ENCODE measurements at regions not wholly inside any gene's neighbourhood (a gene's known extent, or its start where the extent isn't known, plus 50 kb on each side); places are given as distances from the start of the nearest gene placed in this dataset.
A peak's percentile ranks its signal among the peaks of the same experiment; 100 is the strongest.

DNA sequence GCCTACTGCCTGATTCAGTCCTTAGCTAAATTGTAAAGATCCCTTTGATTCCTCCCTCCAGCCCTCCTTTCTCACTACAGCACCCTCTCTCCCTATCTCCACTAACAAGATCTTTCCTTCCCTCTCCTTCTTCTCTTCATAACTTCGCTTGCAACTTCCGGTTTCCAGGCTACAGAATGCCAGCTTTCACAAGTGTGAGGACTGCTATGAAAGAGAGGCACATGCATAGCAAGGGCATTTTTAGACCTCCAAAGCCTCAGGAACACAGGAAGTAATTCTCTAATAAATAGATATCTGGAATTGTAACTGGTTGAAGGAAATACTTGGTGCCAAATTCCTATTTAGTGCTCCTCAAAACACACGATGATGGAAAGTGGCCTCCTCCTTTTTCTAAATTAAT is 196.7 kb downstream of the HLX start:
- Histone ChIP-seq H3K9me3 (no peaks in the 10 kb centered on the region), H3K27ac (no peak overlapping the region), H3K27me3 (no peaks in the 10 kb centered on the region), H3K4me3 (no peak overlapping the region), H3K4me1 (peaks cover 0 to 27% of the 10 kb centered on the region in 2 donors), H3K36me3 (no peaks in the 10 kb centered on the region)
- intact Hi-C loops (cut with DNase I), result no loop called here
- TF ChIP-seq, protein P1, sequence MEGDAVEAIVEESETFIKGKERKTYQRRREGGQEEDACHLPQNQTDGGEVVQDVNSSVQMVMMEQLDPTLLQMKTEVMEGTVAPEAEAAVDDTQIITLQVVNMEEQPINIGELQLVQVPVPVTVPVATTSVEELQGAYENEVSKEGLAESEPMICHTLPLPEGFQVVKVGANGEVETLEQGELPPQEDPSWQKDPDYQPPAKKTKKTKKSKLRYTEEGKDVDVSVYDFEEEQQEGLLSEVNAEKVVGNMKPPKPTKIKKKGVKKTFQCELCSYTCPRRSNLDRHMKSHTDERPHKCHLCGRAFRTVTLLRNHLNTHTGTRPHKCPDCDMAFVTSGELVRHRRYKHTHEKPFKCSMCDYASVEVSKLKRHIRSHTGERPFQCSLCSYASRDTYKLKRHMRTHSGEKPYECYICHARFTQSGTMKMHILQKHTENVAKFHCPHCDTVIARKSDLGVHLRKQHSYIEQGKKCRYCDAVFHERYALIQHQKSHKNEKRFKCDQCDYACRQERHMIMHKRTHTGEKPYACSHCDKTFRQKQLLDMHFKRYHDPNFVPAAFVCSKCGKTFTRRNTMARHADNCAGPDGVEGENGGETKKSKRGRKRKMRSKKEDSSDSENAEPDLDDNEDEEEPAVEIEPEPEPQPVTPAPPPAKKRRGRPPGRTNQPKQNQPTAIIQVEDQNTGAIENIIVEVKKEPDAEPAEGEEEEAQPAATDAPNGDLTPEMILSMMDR (IDR thresholded peaks at IDR 0.05), result no peak
- ATAC-seq (no peak), DNase-seq (peak in 1 of 4 donors; percentile 42)

DNA sequence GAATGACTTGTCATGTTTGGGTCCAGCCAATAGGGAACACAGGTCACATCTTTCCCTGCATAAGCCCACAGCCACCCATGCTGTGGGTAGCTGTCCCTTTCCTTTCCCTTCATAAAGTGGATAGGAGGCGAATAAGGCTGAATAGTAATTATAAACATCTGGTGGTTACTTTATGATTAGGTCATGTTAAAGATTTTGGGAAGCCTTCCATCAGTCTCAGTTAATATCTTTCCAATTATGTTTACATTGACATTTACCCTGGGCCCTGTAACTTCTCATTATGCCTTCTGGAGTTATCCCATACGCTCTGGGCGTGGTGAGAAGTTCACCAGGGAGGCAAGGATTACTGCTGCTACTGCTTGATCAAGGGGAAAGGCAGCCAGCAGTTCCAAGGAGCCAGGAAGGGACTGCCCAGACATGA is 197.2 kb downstream of the HLX start:
- H3K27me3 ChIP-seq, result no peaks in the 10 kb centered on the region
- H3K4me1 ChIP-seq, result peaks cover 0 to 25% of the 10 kb centered on the region in 2 donors
- H3K9me3 ChIP-seq, result no peaks in the 10 kb centered on the region
- intact Hi-C loops (cut with DNase I), result no loop called here
- DNase-seq, result peak in 2 of 4 donors; percentile 79 to 81
- H3K36me3 ChIP-seq, result no peaks in the 10 kb centered on the region
- TF ChIP-seq, protein P1 (IDR thresholded peaks at IDR 0.05), result no peak
- no peak overlapping the region for H3K4me3 ChIP-seq
- no peak for ATAC-seq
- no peak overlapping the region for H3K27ac ChIP-seq

DNA sequence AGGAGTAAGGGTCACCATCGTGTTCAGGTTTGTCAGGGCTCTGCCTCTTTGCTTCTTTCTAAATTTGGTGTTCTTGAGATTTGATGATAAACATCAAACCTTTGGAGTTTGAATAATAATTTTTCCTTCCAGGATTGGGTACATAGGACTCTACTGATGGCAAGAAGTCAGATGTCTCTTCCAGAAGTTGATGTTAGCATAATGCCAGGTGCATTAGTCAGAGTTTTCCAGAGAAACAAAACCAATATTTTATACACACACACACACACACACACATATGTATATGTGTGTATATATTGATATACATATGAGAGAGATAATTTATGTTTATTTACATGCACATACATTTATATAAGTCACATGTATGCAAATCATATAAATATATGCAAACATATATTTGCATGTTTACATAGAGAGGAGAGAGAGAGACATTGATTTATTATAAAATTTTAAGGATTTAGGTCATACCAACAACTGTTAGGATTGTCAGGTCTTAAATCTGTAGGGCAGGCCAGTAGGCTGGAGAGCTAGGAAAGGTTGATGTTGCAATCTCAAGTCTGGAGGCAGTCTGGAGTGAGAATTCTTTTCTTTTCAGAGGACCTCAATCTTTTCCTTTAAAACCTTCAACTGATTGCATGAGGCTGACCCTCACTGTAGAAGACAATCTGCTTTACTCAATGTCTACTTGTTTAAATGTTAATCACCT is 199.2 kb downstream of the HLX start:
- DNase-seq (no peak), ATAC-seq (no peak)
- Histone ChIP-seq H3K9me3 (no peaks in the 10 kb centered on the region), H3K27ac (no peak overlapping the region), H3K4me1 (peaks cover 0 to 13% of the 10 kb centered on the region in 2 donors), H3K36me3 (no peaks in the 10 kb centered on the region), H3K4me3 (no peak overlapping the region), H3K27me3 (no peaks in the 10 kb centered on the region)
- intact Hi-C loops (cut with DNase I), result no loop called here
- TF ChIP-seq, protein P1 (IDR thresholded peaks at IDR 0.05), result no peak

DNA sequence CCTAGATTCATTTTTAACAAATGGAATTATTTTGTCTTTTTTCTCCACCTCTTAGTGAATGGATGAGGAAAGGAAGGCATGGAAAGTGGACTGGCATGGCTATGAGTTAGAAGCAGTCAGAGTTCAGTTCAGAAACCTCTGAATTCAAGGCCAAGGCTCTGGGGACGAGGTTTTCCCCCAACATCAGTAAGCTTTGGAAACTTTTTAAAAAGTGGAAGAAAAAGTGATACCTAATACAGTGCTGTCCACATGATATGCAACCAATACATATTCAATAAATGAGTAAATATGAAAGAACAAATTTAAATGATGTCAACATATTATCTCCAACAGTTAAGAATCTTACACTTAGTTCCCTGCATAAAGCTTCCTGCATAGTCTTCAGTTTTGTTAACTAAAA is 204.7 kb downstream of the HLX start:
- Histone ChIP-seq H3K4me1 (peaks cover 0 to 5% of the 10 kb centered on the region in 2 donors), H3K27ac (no peak overlapping the region), H3K27me3 (no peaks in the 10 kb centered on the region), H3K4me3 (no peak overlapping the region), H3K9me3 (no peaks in the 10 kb centered on the region), H3K36me3 (no peaks in the 10 kb centered on the region)
- no peak for DNase-seq
- TF ChIP-seq, protein P1 (IDR thresholded peaks at IDR 0.05), result no peak
- intact Hi-C loops (cut with DNase I), result no loop called here
- no peak for ATAC-seq

DNA sequence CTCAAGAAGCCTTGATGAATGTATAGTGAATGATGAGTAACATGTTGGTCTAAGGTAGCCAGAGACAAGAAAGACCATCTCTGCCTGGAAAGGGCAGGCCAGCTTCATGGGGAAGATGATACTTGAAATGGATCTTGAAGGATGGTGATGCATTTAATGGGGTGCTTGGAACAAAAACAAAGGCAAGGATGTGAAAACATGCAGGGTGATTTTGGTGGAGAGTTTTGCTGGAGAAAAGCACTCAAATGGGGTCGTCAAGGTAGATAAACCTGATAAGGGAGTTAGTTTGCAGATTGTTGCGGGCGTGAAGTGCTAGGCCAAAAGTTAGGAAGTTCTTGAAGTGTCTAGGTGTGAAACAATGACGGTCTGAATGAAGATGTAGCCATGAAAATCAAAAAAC is 205.4 kb downstream of the HLX start:
- DNase-seq, result no peak
- Histone ChIP-seq H3K9me3 (no peaks in the 10 kb centered on the region), H3K36me3 (no peaks in the 10 kb centered on the region), H3K27me3 (no peaks in the 10 kb centered on the region), H3K4me3 (no peak overlapping the region), H3K4me1 (peaks cover 0 to 5% of the 10 kb centered on the region in 2 donors), H3K27ac (no peak overlapping the region)
- TF ChIP-seq, protein P1 (IDR thresholded peaks at IDR 0.05), result no peak
- no peak for ATAC-seq
- intact Hi-C loops (cut with DNase I), result no loop called here

Measured in left lung (tissue), 4 donors.